Tongue (tissue), 1 donor: ENCODE measurements at regions not wholly inside any gene's neighbourhood (a gene's known extent, or its start where the extent isn't known, plus 50 kb on each side); places are given as distances from the start of the nearest gene placed in this dataset. TPM values are rescaled to one million over a fixed set of nuclear protein-coding genes. Genes with fewer than 3 reads are reported as not detected.

Experiments
- small RNA-seq: library from RNA; depleted of rRNA; stranded (forward); fragments of <200 nt; gene quantifications from one replicate; pipeline ENCODE3, GENCODE V24; 2014; ENCODE audit warnings: low replicate concordance

Small RNA genes in the stretch of these regions (small RNA-seq; reads per million reads assigned to genes)
- not detected for gene UBL5P3
